GM23338 (cell line): ENCODE measurements at regions not wholly inside any gene's neighbourhood (a gene's known extent, or its start where the extent isn't known, plus 50 kb on each side); places are given as distances from the start of the nearest gene placed in this dataset.

Experiments used
- ATAC-seq: fragments of 200-7000 bp; cut with Tn5 transposase; 3 replicates; pipeline ENCODE4 v1.9.1; 2020
- DNase-seq: peaks from one replicate; pipeline ENCODE4 v3.0.0-alpha.2; 2015; ENCODE audit warnings: low spot score
- H2AFZ ChIP-seq: fragments of 200-600 bp; sonication (generic); 2 replicates; pipeline ENCODE4 v1.8.0; 2016; ENCODE audit warnings: antibody characterized with exemption, mild to moderate bottlenecking, moderate library complexity
- H3F3A ChIP-seq: fragments of 200-600 bp; sonication (generic); replicated peaks from 2 replicates; pipeline ENCODE4 v1.8.0; 2017; ENCODE audit warnings: antibody characterized with exemption, mixed run types, low read depth
- H3K27ac ChIP-seq: fragments of 200-600 bp; sonication (generic); 2 replicates; pipeline ENCODE4 v1.6.1; 2016; ENCODE audit warnings: low read depth
- H3K27me3 ChIP-seq: fragments of 200-600 bp; sonication (generic); 2 replicates; pipeline ENCODE4 v1.8.0; 2016; ENCODE audit warnings: mild to moderate bottlenecking, mixed run types, moderate library complexity; ENCODE audit not compliant: insufficient read depth
- H3K36me3 ChIP-seq: fragments of 200-600 bp; sonication (generic); 2 replicates; pipeline ENCODE4 v1.8.0; 2016; ENCODE audit warnings: mild to moderate bottlenecking; ENCODE audit not compliant: insufficient read depth
- H3K4me1 ChIP-seq: fragments of 200-600 bp; sonication (generic); 2 replicates; pipeline ENCODE4 v1.8.0; 2016; ENCODE audit warnings: mild to moderate bottlenecking, moderate library complexity; ENCODE audit not compliant: insufficient read depth
- H3K4me2 ChIP-seq: fragments of 200-600 bp; sonication (generic); 2 replicates; pipeline ENCODE4 v1.7.1; 2017; ENCODE audit warnings: mixed run types
- H3K4me3 ChIP-seq: fragments of 200-600 bp; sonication (generic); 2 replicates; pipeline ENCODE4 v1.6.1; 2016; ENCODE audit warnings: mixed run types
- H3K79me2 ChIP-seq: fragments of 200-600 bp; sonication (generic); replicated peaks from 2 replicates; pipeline ENCODE4 v1.8.0; 2017; ENCODE audit warnings: mild to moderate bottlenecking; ENCODE audit not compliant: insufficient read depth
- H3K9me2 ChIP-seq: fragments of 200-600 bp; sonication (generic); 2 replicates; pipeline ENCODE4 v1.8.0; 2017; ENCODE audit not compliant: insufficient read depth
- H4K20me1 ChIP-seq: fragments of 200-600 bp; sonication (generic); replicated peaks from 2 replicates; pipeline ENCODE4 v1.8.0; 2017; ENCODE audit warnings: mild to moderate bottlenecking; ENCODE audit not compliant: insufficient read depth
- H3K27ac Mint-ChIP-seq: 2 replicates; pipeline ENCODE4 v1.8.0; 2020; ENCODE audit warnings: inconsistent platforms, mild to moderate bottlenecking, moderate library complexity, mixed read lengths
- H3K27me3 Mint-ChIP-seq: 3 replicates; pipeline ENCODE4 v1.8.0; 2022; ENCODE audit warnings: low read depth, mild to moderate bottlenecking, moderate library complexity, mixed read lengths, inconsistent platforms; ENCODE audit not compliant: insufficient read depth, poor library complexity
- H3K36me3 Mint-ChIP-seq: 3 replicates; pipeline ENCODE4 v1.8.0; 2021; ENCODE audit warnings: low read depth, mild to moderate bottlenecking, inconsistent platforms, moderate library complexity, mixed read lengths
- H3K4me1 Mint-ChIP-seq: 3 replicates; pipeline ENCODE4 v1.8.0; 2020; ENCODE audit warnings: mild to moderate bottlenecking, inconsistent platforms, mixed read lengths
- H3K4me3 Mint-ChIP-seq: 3 replicates; pipeline ENCODE4 v1.8.0; 2021; ENCODE audit warnings: moderate library complexity, mild to moderate bottlenecking, inconsistent platforms, mixed read lengths
- H3K9me3 Mint-ChIP-seq: 3 replicates; pipeline ENCODE4 v1.8.0; 2020; ENCODE audit warnings: moderate library complexity, mild to moderate bottlenecking, inconsistent platforms, mixed read lengths
- CREB1 ChIP-seq: fragments of 250-450 bp; sonication (Bioruptor Pico); IDR thresholded peaks from 2 replicates; pipeline ENCODE4 v1.5.0; 2020; ENCODE audit warnings: low read depth, mild to moderate bottlenecking, moderate library complexity
- CTCF ChIP-seq, 2 experiments: fragments of 200-600 bp in 1 of 2; sonication (generic) in 1 of 2; conservative IDR thresholded peaks; 2 replicates each; pipeline versions ENCODE4 v1.5.1 to v1.6.1; 2016 to 2017; ENCODE audit warnings: antibody characterized with exemption in 2 of 2, low read depth in 2 of 2, mild to moderate bottlenecking in 2 of 2, moderate library complexity in 1 of 2
- ETS1 ChIP-seq: IDR thresholded peaks from 2 replicates; pipeline ENCODE4 v1.6.1; 2016; ENCODE audit warnings: antibody characterized with exemption
- EZH2 ChIP-seq: fragments of 200-600 bp; sonication (generic); IDR thresholded peaks from one replicate; pipeline ENCODE4 v1.8.0; 2017; ENCODE audit warnings: antibody characterized with exemption, mild to moderate bottlenecking, low read depth; ENCODE audit not compliant: unreplicated experiment
- EZH2phosphoT487 ChIP-seq: fragments of 200-600 bp; sonication (generic); IDR thresholded peaks from one replicate; pipeline ENCODE4 v1.8.1; 2018; ENCODE audit warnings: antibody characterized with exemption; ENCODE audit not compliant: unreplicated experiment
- JUNB ChIP-seq: IDR thresholded peaks from one replicate; pipeline ENCODE4 v1.6.1; 2016; ENCODE audit warnings: antibody characterized with exemption; ENCODE audit not compliant: unreplicated experiment
- NANOG ChIP-seq: IDR thresholded peaks from 2 replicates; pipeline ENCODE4 v1.6.1; 2016; ENCODE audit warnings: antibody characterized with exemption, borderline replicate concordance
- POLR2AphosphoS5 ChIP-seq: IDR thresholded peaks from 2 replicates; pipeline ENCODE4 v1.6.1; 2016; ENCODE audit warnings: antibody characterized with exemption, low read depth
- REST ChIP-seq: IDR thresholded peaks from one replicate; pipeline ENCODE4 v1.6.1; 2018; ENCODE audit warnings: antibody characterized with exemption; ENCODE audit not compliant: unreplicated experiment
- STAT1 ChIP-seq: IDR thresholded peaks from one replicate; pipeline ENCODE4 v1.6.1; 2016; ENCODE audit warnings: antibody characterized with exemption; ENCODE audit not compliant: unreplicated experiment
- ZNF114 ChIP-seq: fragments of 250-450 bp; sonication (Bioruptor Pico); IDR thresholded peaks from 2 replicates; pipeline ENCODE4 v1.5.0; 2020; ENCODE audit warnings: mild to moderate bottlenecking, moderate library complexity
- ZNF331 ChIP-seq: fragments of 250-450 bp; sonication (Bioruptor Pico); IDR thresholded peaks from 2 replicates; pipeline ENCODE4 v1.5.0; 2020; ENCODE audit warnings: low read depth, mild to moderate bottlenecking, moderate library complexity
- TF ChIP-seq, protein P1 (sequence below): fragments of 250-450 bp; sonication (Bioruptor Pico); IDR thresholded peaks from 2 replicates; pipeline ENCODE4 v1.5.0; 2020; ENCODE audit warnings: mild to moderate bottlenecking, moderate library complexity

DNA sequence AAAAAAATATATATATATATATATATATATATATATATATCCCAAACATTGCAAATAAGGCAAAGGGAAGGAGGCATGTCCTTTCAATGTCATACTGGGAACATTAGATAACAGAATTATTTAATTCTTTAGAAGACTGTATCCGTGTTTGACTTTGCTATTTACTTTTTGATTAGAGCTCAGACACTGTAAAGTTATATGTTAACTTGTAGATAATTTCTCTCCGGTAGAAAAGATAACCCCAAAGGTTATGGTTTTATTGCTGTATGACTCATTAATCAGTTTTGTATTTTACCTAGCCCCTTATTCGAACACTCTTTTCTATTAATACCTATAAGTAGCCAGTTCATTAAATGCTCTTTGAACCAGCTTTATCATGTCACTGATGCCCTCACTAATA is 150.6 kb upstream of the DUSP21 start:
- DNase-seq, result no peak
- Mint-ChIP-seq H3K4me1 (no peaks in the 10 kb centered on the region), H3K27me3 (no peaks in the 10 kb centered on the region), H3K36me3 (no peaks in the 10 kb centered on the region), H3K4me3 (no peak overlapping the region), H3K27ac (no peak overlapping the region), H3K9me3 (no peaks in the 10 kb centered on the region)
- Histone ChIP-seq H3K4me1 (no peaks in the 10 kb centered on the region), H3K36me3 (no peaks in the 10 kb centered on the region), H3K4me3 (no peak overlapping the region), H4K20me1 (no peaks in the 10 kb centered on the region), H3K4me2 (no peak overlapping the region), H3K9me2 (no peaks in the 10 kb centered on the region), H3K27ac (no peak overlapping the region), H2AFZ (no peak overlapping the region), H3K79me2 (no peaks in the 10 kb centered on the region), H3F3A (no peaks in the 10 kb centered on the region), H3K27me3 (no peaks in the 10 kb centered on the region)
- TF ChIP-seq NANOG (no peak), REST (no peak), EZH2 (no peak), CTCF (conservative IDR thresholded peaks at IDR 0.05; ENCODE audit: low read depth in 2 of 2) (no peak), ZNF114 (no peak), POLR2AphosphoS5 (no peak), EZH2phosphoT487 (no peak), CREB1 (CRISPR knock-in tag) (no peak), STAT1 (no peak), JUNB (no peak), ZNF331 (CRISPR knock-in tag) (no peak), ETS1 (no peak)
- TF ChIP-seq, protein P1, sequence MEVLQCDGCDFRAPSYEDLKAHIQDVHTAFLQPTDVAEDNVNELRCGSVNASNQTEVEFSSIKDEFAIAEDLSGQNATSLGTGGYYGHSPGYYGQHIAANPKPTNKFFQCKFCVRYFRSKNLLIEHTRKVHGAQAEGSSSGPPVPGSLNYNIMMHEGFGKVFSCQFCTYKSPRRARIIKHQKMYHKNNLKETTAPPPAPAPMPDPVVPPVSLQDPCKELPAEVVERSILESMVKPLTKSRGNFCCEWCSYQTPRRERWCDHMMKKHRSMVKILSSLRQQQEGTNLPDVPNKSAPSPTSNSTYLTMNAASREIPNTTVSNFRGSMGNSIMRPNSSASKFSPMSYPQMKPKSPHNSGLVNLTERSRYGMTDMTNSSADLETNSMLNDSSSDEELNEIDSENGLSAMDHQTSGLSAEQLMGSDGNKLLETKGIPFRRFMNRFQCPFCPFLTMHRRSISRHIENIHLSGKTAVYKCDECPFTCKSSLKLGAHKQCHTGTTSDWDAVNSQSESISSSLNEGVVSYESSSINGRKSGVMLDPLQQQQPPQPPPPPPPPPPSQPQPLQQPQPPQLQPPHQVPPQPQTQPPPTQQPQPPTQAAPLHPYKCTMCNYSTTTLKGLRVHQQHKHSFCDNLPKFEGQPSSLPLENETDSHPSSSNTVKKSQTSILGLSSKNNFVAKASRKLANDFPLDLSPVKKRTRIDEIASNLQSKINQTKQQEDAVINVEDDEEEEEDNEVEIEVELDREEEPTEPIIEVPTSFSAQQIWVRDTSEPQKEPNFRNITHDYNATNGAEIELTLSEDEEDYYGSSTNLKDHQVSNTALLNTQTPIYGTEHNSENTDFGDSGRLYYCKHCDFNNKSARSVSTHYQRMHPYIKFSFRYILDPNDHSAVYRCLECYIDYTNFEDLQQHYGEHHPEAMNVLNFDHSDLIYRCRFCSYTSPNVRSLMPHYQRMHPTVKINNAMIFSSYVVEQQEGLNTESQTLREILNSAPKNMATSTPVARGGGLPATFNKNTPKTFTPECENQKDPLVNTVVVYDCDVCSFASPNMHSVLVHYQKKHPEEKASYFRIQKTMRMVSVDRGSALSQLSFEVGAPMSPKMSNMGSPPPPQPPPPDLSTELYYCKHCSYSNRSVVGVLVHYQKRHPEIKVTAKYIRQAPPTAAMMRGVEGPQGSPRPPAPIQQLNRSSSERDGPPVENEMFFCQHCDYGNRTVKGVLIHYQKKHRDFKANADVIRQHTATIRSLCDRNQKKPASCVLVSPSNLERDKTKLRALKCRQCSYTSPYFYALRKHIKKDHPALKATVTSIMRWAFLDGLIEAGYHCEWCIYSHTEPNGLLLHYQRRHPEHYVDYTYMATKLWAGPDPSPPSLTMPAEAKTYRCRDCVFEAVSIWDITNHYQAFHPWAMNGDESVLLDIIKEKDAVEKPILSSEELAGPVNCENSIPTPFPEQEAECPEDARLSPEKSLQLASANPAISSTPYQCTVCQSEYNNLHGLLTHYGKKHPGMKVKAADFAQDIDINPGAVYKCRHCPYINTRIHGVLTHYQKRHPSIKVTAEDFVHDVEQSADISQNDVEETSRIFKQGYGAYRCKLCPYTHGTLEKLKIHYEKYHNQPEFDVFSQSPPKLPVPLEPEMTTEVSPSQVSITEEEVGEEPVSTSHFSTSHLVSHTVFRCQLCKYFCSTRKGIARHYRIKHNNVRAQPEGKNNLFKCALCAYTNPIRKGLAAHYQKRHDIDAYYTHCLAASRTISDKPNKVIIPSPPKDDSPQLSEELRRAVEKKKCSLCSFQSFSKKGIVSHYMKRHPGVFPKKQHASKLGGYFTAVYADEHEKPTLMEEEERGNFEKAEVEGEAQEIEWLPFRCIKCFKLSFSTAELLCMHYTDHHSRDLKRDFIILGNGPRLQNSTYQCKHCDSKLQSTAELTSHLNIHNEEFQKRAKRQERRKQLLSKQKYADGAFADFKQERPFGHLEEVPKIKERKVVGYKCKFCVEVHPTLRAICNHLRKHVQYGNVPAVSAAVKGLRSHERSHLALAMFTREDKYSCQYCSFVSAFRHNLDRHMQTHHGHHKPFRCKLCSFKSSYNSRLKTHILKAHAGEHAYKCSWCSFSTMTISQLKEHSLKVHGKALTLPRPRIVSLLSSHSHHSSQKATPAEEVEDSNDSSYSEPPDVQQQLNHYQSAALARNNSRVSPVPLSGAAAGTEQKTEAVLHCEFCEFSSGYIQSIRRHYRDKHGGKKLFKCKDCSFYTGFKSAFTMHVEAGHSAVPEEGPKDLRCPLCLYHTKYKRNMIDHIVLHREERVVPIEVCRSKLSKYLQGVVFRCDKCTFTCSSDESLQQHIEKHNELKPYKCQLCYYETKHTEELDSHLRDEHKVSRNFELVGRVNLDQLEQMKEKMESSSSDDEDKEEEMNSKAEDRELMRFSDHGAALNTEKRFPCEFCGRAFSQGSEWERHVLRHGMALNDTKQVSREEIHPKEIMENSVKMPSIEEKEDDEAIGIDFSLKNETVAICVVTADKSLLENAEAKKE (CRISPR knock-in tag), result no peak
- ATAC-seq, result no peak
